HL-60 (cell line): ENCODE measurements at regions not wholly inside any gene's neighbourhood (a gene's known extent, or its start where the extent isn't known, plus 50 kb on each side); places are given as distances from the start of the nearest gene placed in this dataset.

ENCODE experiments used
- DNase-seq, 2 experiments: peaks; one replicate each; pipeline ENCODE4 v3.0.0-alpha.2; 2010 to 2020; ENCODE audit warnings: low read depth in 1 of 2, low spot score in 1 of 2
- H3K27ac ChIP-seq: fragments of 250-450 bp; sonication (Bioruptor Pico); replicated peaks from 2 replicates; pipeline ENCODE4 v1.5.1; 2020; ENCODE audit warnings: mild to moderate bottlenecking, moderate library complexity
- H3K27me3 ChIP-seq: fragments of 250-450 bp; sonication (Bioruptor Pico); 2 replicates; pipeline ENCODE4 v1.5.1; 2021; ENCODE audit warnings: mild to moderate bottlenecking, moderate library complexity; ENCODE audit not compliant: insufficient read depth, poor library complexity, severe bottlenecking
- H3K4me3 ChIP-seq: replicated peaks from 2 replicates; pipeline ENCODE4 v1.5.1; 2011; ENCODE audit warnings: mild to moderate bottlenecking, control low read depth, low read length; ENCODE audit not compliant: insufficient read depth
- GABPA ChIP-seq: IDR thresholded peaks from 2 replicates; pipeline ENCODE4 v1.6.1; 2012; ENCODE audit warnings: low read depth
- POLR2AphosphoS5 ChIP-seq: IDR thresholded peaks from 2 replicates; pipeline ENCODE4 v1.6.1; 2012; ENCODE audit warnings: low read depth
- REST ChIP-seq: IDR thresholded peaks from 2 replicates; pipeline ENCODE4 v1.6.1; 2012; ENCODE audit warnings: low read depth; ENCODE audit not compliant: insufficient replicate concordance
- SPI1 ChIP-seq: IDR thresholded peaks from 2 replicates; pipeline ENCODE4 v1.6.1; 2012; ENCODE audit warnings: low read depth, mild to moderate bottlenecking, borderline replicate concordance
- TF ChIP-seq, protein P1 (sequence below): IDR thresholded peaks from one replicate; pipeline ENCODE4 v1.5.1; 2011; ENCODE audit warnings: low read length, control low read depth, inconsistent platforms; ENCODE audit not compliant: insufficient read depth

GRCh38 chr10:5587151-5588079 is 62.7 kb downstream of the CALML3 start:
- TF ChIP-seq GABPA, result no peak
- TF ChIP-seq SPI1, result no peak
- TF ChIP-seq POLR2AphosphoS5, result no peak
- TF ChIP-seq REST, result no peak
- TF ChIP-seq, protein P1, sequence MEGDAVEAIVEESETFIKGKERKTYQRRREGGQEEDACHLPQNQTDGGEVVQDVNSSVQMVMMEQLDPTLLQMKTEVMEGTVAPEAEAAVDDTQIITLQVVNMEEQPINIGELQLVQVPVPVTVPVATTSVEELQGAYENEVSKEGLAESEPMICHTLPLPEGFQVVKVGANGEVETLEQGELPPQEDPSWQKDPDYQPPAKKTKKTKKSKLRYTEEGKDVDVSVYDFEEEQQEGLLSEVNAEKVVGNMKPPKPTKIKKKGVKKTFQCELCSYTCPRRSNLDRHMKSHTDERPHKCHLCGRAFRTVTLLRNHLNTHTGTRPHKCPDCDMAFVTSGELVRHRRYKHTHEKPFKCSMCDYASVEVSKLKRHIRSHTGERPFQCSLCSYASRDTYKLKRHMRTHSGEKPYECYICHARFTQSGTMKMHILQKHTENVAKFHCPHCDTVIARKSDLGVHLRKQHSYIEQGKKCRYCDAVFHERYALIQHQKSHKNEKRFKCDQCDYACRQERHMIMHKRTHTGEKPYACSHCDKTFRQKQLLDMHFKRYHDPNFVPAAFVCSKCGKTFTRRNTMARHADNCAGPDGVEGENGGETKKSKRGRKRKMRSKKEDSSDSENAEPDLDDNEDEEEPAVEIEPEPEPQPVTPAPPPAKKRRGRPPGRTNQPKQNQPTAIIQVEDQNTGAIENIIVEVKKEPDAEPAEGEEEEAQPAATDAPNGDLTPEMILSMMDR, result no peak
- H3K27me3 ChIP-seq, result no peaks in the 10 kb centered on the region
- no peak overlapping the region for H3K27ac ChIP-seq
- DNase-seq, result no peak
- no peak overlapping the region for H3K4me3 ChIP-seq

GRCh38 chr10:5588080-5588453 is 63.3 kb downstream of the CALML3 start:
- no peak overlapping the region for H3K4me3 ChIP-seq
- no peaks in the 10 kb centered on the region for H3K27me3 ChIP-seq
- H3K27ac ChIP-seq, result no peak overlapping the region
- no peak for DNase-seq
- TF ChIP-seq, protein P1, result no peak
- TF ChIP-seq GABPA (no peak), SPI1 (no peak), POLR2AphosphoS5 (no peak), REST (no peak)

DNA sequence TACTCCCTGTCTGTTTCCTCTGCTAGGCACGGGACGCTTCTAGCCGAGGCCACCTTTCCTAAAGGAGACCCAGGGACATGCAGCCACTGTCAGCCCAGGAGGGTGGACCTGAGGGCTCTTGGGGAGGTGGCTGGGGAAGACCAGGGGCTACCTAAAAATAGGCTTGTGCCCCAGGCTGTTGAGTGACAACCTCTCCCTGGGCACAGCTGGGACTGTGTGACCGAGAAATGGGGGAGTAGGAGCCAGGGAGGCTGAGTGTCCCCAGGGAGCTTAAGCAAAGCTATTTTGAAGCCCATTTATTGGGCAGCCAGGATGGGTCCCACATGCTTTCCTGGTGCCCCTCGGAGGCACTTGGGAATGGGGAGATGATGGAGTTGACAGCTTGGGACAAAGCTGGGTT is 63.8 kb downstream of the CALML3 start:
- TF ChIP-seq, protein P1, result no peak
- TF ChIP-seq POLR2AphosphoS5, result no peak
- TF ChIP-seq REST, result no peak
- no peak for TF ChIP-seq GABPA
- TF ChIP-seq SPI1, result no peak
- no peak overlapping the region for H3K27ac ChIP-seq
- H3K4me3 ChIP-seq, result no peak overlapping the region
- DNase-seq, result no peak
- H3K27me3 ChIP-seq, result no peaks in the 10 kb centered on the region
